ENCODE measurements at regions not wholly inside any gene's neighbourhood (a gene's known extent, or its start where the extent isn't known, plus 50 kb on each side); places are given as distances from the start of the nearest gene placed in this dataset.

DNA sequence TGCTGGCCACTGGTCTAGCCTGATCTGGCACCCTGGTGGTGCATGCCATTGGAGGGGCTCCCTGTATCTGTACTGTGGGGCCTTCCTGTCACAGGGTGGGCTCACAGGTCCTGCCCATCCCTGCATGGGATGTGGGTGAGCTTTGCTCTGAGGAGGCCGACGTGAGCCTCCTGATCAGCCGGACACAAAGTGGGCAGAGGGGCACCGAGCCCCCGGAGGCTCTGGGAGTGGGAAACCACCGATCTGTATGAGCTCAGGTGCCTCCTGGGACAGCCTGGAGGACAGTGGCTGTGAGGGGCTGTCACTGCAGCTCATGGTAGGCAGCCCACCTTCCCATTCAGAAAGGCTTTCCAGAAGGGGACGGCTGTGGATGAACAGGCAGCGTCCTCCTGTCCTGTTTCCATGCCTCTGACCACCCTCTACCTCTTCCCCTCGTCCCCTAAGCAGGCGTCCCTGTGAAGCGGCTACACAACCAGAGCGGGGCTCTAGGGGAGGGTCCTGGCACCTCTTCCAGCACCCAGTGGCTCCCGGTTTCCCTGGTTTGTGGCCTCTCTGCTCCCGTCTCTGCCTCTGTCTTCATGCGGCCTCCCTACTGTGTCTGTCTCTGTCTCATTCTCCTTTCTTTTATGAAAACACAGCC lies 112.5 kb upstream of the OTOS start:
- H2BK20ac ChIP-seq (ENCODE audit: low read length), result no peak overlapping the region
- ChIA-PET CTCF (ENCODE audit: partially characterized antibody) (interaction anchor here (1.3 kb wide), 1 partner anchor 39 kb away, joined by 4 read pairs; no protein-coding TSS in a partner anchor), POLR2A (ENCODE audit: partially characterized antibody) (no interaction called here)
- no peak overlapping the region for H3K18ac ChIP-seq (ENCODE audit: extremely low read depth, low read length)
- H3K79me1 ChIP-seq (ENCODE audit: low read depth, low read length), result no peaks in the 10 kb centered on the region
- H2AFZ ChIP-seq (ENCODE audit: low read length), result no peak overlapping the region
- no peaks in the 10 kb centered on the region for H3K23me2 ChIP-seq (ENCODE audit: low read depth, low read length)
- no peak overlapping the region for H2AK5ac ChIP-seq (ENCODE audit: low read depth, low read length)
- peaks cover 0 to 19% (median 0%) of the 10 kb centered on the region in 4 experiments; a peak in 4 of 7 replicates for H3K4me1 ChIP-seq (replicated peaks in 1 of 4; ENCODE audit: control insufficient read depth in 3 of 4, insufficient read depth in 4 of 4, low read length in 3 of 4)
- no peak overlapping the region for H3K27ac ChIP-seq (ENCODE audit: low read depth, low read length)
- no peak for DNase-seq (ENCODE audit: low read depth in 1 of 2, low spot score in 2 of 2)
- 86% methylated on average over 14 of the region's 15 CpGs; no CpG with 5 or more reads in 1 of the 2 experiments for WGBS, 2 experiments (ENCODE audit: extremely low coverage in 1 of 2, insufficient coverage in 1 of 2, insufficient read length in 1 of 2, insufficient replicate concordance in 2 of 2, low coverage in 1 of 2, low lambda C conversion rate in 2 of 2, missing lambda C conversion rate in 1 of 2)
- no peak overlapping the region for H3K9ac ChIP-seq (replicated peaks in 1 of 4; ENCODE audit: extremely low read depth in 1 of 4, low read depth in 3 of 4, low read length in 3 of 4)
- no peak overlapping the region for H3K23ac ChIP-seq (ENCODE audit: insufficient read length)
- H3K27me3 ChIP-seq (replicated peaks in 1 of 4; ENCODE audit: control insufficient read depth in 3 of 4, extremely low read depth in 1 of 4, insufficient read depth in 3 of 4, low read length in 3 of 4), result no peaks in the 10 kb centered on the region; a peak in 2 of 7 replicates
- H2BK120ac ChIP-seq (replicated peaks; ENCODE audit: low read depth, low read length), result no peak overlapping the region
- no peak overlapping the region for H2BK15ac ChIP-seq (ENCODE audit: low read length)
- H2BK12ac ChIP-seq (ENCODE audit: low read depth, low read length), result no peak overlapping the region
- H4K5ac ChIP-seq (ENCODE audit: insufficient read length, low read depth, low read length), result no peak overlapping the region
- H3K36me3 ChIP-seq (ENCODE audit: control insufficient read depth in 2 of 4, insufficient read depth in 4 of 4, low read length in 3 of 4), result no peaks in the 10 kb centered on the region
- H4K91ac ChIP-seq (replicated peaks; ENCODE audit: insufficient read length, low read length), result no peak overlapping the region
- no peaks in the 10 kb centered on the region for H3K79me2 ChIP-seq (ENCODE audit: control insufficient read depth in 1 of 2, insufficient read depth in 2 of 2, low read length in 2 of 2)
- H3K56ac ChIP-seq (replicated peaks; ENCODE audit: insufficient read length, low read depth, low read length), result no peak overlapping the region
- H4K20me1 ChIP-seq (replicated peaks in 1 of 2; ENCODE audit: control insufficient read depth in 1 of 2, insufficient read depth in 2 of 2, low read length in 2 of 2), result no peaks in the 10 kb centered on the region
- no peak overlapping the region for H3K4me3 ChIP-seq (ENCODE audit: extremely low read depth in 1 of 4, insufficient read depth in 2 of 4, low read depth in 3 of 4, low read length in 4 of 4)
- no peak overlapping the region for H2BK5ac ChIP-seq (ENCODE audit: low read depth, low read length)
- no peak overlapping the region for H3K4me2 ChIP-seq (ENCODE audit: insufficient read depth in 1 of 2, low read depth in 2 of 2, low read length in 2 of 2)
- peaks cover 8 to 13% of the 10 kb centered on the region in 2 experiments; a peak in 3 of 4 replicates for H3K9me3 ChIP-seq (ENCODE audit: insufficient read depth in 2 of 2, low read depth in 1 of 2, low read length in 1 of 2)
- no peak overlapping the region for H3K14ac ChIP-seq (ENCODE audit: insufficient read length)
- no peak overlapping the region for H3K4ac ChIP-seq (replicated peaks; ENCODE audit: insufficient read length, low read depth, low read length)
- H4K8ac ChIP-seq (ENCODE audit: extremely low read depth, insufficient read depth, low read length), result no peak overlapping the region
- FAIRE-seq, result no peak
- TF ChIP-seq PHF8 (conservative IDR thresholded peaks at IDR 0.05; ENCODE audit: low read depth, low read length) (no peak), YY1 (IDR thresholded peaks at IDR 0.05; ENCODE audit: low read depth, low read length) (no peak), SRF (IDR thresholded peaks at IDR 0.05; ENCODE audit: low read depth, low read length) (no peak), CHD1 (IDR thresholded peaks at IDR 0.05; ENCODE audit: low read depth, low read length) (no peak), JUN (IDR thresholded peaks at IDR 0.05; ENCODE audit: low read depth, low read length) (no peak), CTBP2 (IDR thresholded peaks at IDR 0.05; ENCODE audit: borderline replicate concordance, insufficient read depth, insufficient read length, low read length) (no peak), ZNF274 (IDR thresholded peaks at IDR 0.05; ENCODE audit: borderline replicate concordance, extremely low read depth, low read length) (no peak), BRCA1 (IDR thresholded peaks at IDR 0.05; ENCODE audit: low read depth, low read length) (no peak), KDM4A (IDR thresholded peaks at IDR 0.05; ENCODE audit: low read depth, low read length, severe bottlenecking) (no peak), NRF1 (IDR thresholded peaks at IDR 0.05; ENCODE audit: low read depth, low read length) (no peak)
- TF ChIP-seq, protein P1, sequence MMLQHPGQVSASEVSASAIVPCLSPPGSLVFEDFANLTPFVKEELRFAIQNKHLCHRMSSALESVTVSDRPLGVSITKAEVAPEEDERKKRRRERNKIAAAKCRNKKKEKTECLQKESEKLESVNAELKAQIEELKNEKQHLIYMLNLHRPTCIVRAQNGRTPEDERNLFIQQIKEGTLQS (IDR thresholded peaks at IDR 0.05; ENCODE audit: insufficient read depth, low read depth, low read length), result no peak
- TF ChIP-seq, protein P2, sequence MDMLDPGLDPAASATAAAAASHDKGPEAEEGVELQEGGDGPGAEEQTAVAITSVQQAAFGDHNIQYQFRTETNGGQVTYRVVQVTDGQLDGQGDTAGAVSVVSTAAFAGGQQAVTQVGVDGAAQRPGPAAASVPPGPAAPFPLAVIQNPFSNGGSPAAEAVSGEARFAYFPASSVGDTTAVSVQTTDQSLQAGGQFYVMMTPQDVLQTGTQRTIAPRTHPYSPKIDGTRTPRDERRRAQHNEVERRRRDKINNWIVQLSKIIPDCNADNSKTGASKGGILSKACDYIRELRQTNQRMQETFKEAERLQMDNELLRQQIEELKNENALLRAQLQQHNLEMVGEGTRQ (IDR thresholded peaks at IDR 0.05; ENCODE audit: low read length), result no peak

All from H1 (cell line).